ENCODE measurements at regions not wholly inside any gene's neighbourhood (a gene's known extent, or its start where the extent isn't known, plus 50 kb on each side); places are given as distances from the start of the nearest gene placed in this dataset. TPM values are rescaled to one million over a fixed set of nuclear protein-coding genes. Genes with fewer than 3 reads are reported as not detected.

- H4K20me1 ChIP-seq (ENCODE audit: insufficient read depth, low read length): no peaks in the 10 kb centered on the region
- no peak overlapping the region for H3K27ac ChIP-seq (ENCODE audit: low read depth, low read length)
- H3K9me3 ChIP-seq (ENCODE audit: low read depth, low read length): no peaks in the 10 kb centered on the region
- no peak for TF ChIP-seq CTCF (IDR thresholded peaks at IDR 0.05; ENCODE audit: extremely low read depth, low read depth, low read length)
- no peak overlapping the region for H3K4me3 ChIP-seq (ENCODE audit: insufficient read depth, low read length)
- peaks cover 3% of the 10 kb centered on the region for H3K4me1 ChIP-seq (ENCODE audit: insufficient read depth, low read length)
- H2AFZ ChIP-seq (ENCODE audit: low read length): no peak overlapping the region
- no peaks in the 10 kb centered on the region for H3K27me3 ChIP-seq (ENCODE audit: insufficient read depth, low read length)
- H3K4me2 ChIP-seq (ENCODE audit: insufficient read depth, low read length): no peak overlapping the region
- no peaks in the 10 kb centered on the region for H3K79me2 ChIP-seq (ENCODE audit: insufficient read depth, low read length)
- no peak for DNase-seq (ENCODE audit: insufficient read length, low spot score, missing footprints)
- H3K36me3 ChIP-seq (ENCODE audit: insufficient read depth, low read length): no peaks in the 10 kb centered on the region
Measured at GRCh38 chr4:87746001-87746400, 53.4 kb upstream of the IBSP start.

Small RNAs in the stretch of these regions (small RNA-seq; reads per million reads assigned to genes)
- gene RF00019: not detected

All from osteoblast (primary cell).